HFFc6 (cell line): ENCODE measurements at regions not wholly inside any gene's neighbourhood (a gene's known extent, or its start where the extent isn't known, plus 50 kb on each side); places are given as distances from the start of the nearest gene placed in this dataset.
A peak's percentile ranks its signal among the peaks of the same experiment; 100 is the strongest.
"Not testable (repeated sequence)": the region's sequence is repeated elsewhere in the genome, so short reads cannot be mapped to it uniquely, and the experiment has no call there.

ENCODE experiments used
- DNase-seq: peaks from one replicate; pipeline ENCODE4 v3.0.0-alpha.2; 2018
- H3K27ac Mint-ChIP-seq: 2 replicates; pipeline ENCODE4 v1.8.0; 2020; ENCODE audit warnings: mild to moderate bottlenecking, mixed read lengths
- H3K27me3 Mint-ChIP-seq: 2 replicates; pipeline ENCODE4 v1.8.0; 2021; ENCODE audit warnings: mild to moderate bottlenecking, moderate library complexity, mixed read lengths; ENCODE audit not compliant: insufficient read depth
- H3K36me3 Mint-ChIP-seq: 2 replicates; pipeline ENCODE4 v1.8.0; 2021; ENCODE audit warnings: low read depth, mixed read lengths
- H3K4me1 Mint-ChIP-seq: 2 replicates; pipeline ENCODE4 v1.8.0; 2020; ENCODE audit warnings: low read depth, mixed read lengths
- H3K4me3 Mint-ChIP-seq: 2 replicates; pipeline ENCODE4 v1.8.0; 2020; ENCODE audit warnings: mild to moderate bottlenecking, moderate library complexity, mixed read lengths
- H3K9me3 Mint-ChIP-seq: 2 replicates; pipeline ENCODE4 v1.8.0; 2020; ENCODE audit warnings: mild to moderate bottlenecking, mixed read lengths
- TF ChIP-seq, protein P1 (sequence below): fragments of 200-600 bp; sonication (generic); IDR thresholded peaks from 2 replicates; pipeline ENCODE4 v1.5.0; 2021; ENCODE audit warnings: antibody characterized with exemption, mild to moderate bottlenecking

DNA sequence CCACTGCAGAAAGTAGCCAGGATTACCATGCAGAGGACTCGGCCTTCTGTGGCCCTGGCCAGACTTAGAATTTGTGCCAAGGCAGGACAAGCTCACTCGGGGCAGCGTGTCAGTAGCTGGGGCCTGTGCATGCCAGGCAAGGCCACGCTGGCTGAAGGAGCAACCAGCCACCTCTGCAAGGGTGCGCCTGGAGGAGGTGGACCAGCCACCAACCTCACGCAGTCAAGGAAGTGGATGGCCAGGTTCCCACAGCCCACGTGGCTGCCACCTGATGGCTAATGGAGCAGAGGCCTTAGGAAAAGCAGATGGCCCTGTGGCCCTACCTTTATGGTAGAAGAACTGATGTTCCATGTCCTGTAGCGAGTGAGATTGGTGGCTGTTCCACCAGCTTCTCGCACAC, 107.9 kb downstream of the CCDC74A start:
- TF ChIP-seq, protein P1, sequence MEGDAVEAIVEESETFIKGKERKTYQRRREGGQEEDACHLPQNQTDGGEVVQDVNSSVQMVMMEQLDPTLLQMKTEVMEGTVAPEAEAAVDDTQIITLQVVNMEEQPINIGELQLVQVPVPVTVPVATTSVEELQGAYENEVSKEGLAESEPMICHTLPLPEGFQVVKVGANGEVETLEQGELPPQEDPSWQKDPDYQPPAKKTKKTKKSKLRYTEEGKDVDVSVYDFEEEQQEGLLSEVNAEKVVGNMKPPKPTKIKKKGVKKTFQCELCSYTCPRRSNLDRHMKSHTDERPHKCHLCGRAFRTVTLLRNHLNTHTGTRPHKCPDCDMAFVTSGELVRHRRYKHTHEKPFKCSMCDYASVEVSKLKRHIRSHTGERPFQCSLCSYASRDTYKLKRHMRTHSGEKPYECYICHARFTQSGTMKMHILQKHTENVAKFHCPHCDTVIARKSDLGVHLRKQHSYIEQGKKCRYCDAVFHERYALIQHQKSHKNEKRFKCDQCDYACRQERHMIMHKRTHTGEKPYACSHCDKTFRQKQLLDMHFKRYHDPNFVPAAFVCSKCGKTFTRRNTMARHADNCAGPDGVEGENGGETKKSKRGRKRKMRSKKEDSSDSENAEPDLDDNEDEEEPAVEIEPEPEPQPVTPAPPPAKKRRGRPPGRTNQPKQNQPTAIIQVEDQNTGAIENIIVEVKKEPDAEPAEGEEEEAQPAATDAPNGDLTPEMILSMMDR, result no peak
- no peak overlapping the region for H3K4me3 Mint-ChIP-seq
- H3K9me3 Mint-ChIP-seq, result no peaks in the 10 kb centered on the region
- H3K27me3 Mint-ChIP-seq, result peaks cover 1% of the 10 kb centered on the region
- no peak overlapping the region for H3K27ac Mint-ChIP-seq
- H3K4me1 Mint-ChIP-seq, result peaks cover 5% of the 10 kb centered on the region
- DNase-seq, result no peak
- H3K36me3 Mint-ChIP-seq, result no peaks in the 10 kb centered on the region

DNA sequence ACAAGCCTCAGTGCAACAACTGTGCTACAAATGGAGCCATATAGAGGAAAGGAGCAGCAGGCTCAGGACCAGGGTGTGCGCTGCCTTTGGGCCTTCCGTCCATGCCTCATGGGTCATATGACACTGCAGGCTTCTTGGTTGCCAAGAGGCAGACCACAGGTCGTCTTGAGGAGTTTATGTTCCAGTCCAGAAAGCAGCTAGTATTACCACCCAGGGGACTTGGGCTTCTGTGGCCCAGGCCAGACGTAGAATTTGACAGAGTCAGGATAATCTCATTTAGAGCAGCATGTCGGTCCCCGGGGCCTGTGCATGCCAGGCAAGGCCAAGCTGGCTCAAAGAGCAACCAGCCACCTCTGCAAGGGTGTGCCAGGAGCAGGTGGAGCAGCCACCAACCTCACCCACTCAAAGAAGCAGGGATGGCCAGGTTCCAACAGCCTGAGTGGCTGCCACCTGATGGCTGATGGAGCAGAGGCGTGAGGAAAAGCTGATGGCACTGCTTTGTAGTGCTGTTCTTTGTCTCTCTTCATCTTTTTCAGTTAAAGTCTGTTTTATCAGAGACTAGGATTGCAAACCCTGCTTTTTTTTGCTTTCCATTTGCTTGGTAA, 109.1 kb downstream of the CCDC74A start:
- H3K9me3 Mint-ChIP-seq, H3K36me3 Mint-ChIP-seq, H3K27ac Mint-ChIP-seq, H3K27me3 Mint-ChIP-seq, H3K4me3 Mint-ChIP-seq, DNase-seq: not testable (repeated sequence)
- peaks cover 17% of the 10 kb centered on the region for H3K4me1 Mint-ChIP-seq

DNA sequence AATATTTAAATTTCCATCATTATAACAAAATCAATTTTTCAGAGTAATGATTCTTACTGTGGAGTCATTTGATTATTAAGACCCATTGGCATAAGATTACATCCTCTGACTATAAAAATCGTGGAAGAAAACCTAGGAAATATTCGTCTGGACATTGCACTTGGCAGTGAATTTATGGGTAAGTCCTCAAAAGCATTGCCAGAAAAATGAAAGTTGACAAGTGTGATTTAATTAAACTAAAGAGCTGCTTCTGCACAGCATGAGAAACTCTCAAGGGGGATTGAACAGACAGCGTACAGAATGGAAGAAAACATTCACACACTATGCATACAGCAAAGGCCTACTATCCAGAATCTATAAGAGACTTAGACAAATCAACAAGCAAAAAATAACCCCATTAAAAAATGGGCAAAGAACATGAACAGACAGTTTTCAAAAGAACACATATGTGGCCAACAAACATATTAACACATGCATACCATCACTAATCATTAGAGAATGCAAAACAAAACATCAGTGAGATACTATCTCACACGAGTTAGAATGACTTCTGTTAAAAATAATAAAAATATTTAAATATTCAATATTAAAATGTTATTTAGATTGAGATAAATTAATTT, 111.4 kb downstream of the CCDC74A start:
- not testable (repeated sequence) for H3K27me3 Mint-ChIP-seq, H3K36me3 Mint-ChIP-seq, H3K9me3 Mint-ChIP-seq, H3K4me3 Mint-ChIP-seq, DNase-seq, H3K27ac Mint-ChIP-seq
- peaks cover 24% of the 10 kb centered on the region for H3K4me1 Mint-ChIP-seq

DNA sequence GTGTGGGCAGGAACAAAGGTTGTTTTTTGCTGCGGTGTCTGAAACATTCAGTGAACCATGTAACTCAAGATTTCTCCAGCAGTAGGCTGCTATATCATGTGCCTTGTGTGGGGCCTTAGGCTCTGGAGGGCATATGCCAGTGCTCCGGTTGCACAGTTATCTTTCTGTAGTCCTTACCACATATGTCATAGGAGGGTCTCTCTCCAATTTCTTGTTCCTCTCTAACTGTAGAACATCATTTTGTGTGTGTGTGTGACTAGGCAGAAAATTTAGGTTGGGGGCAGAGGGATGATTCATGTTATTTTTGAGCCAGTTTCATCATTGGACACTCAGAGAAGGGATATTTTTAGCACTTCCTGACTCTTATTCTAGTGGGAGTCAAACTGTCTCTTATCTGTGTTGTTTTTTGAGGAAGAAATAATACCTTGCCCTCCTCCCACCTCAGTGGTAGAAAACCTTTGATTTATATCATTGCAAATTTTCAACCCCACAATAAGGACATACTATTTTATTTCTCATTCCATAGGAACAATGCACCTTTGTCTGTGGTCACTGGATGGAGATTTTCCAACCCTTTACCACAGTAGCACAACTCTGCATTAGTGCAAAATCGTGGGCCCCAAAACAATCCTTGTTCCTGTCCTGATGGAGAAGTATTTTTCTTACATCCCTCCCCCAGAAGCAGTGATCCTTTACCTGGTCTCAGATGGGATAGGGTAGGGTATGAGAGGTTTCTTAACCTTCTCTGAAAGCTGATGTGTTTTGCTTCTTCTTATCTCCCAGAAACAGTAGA, 113.9 kb downstream of the CCDC74A start:
- peaks cover 6% of the 10 kb centered on the region for H3K27me3 Mint-ChIP-seq
- TF ChIP-seq, protein P1, result no peak; the same call in 1 of the 2 replicates
- no peaks in the 10 kb centered on the region for H3K36me3 Mint-ChIP-seq
- peaks cover 24% of the 10 kb centered on the region for H3K4me1 Mint-ChIP-seq
- peak overlapping the region; percentile 13 for H3K4me3 Mint-ChIP-seq
- DNase-seq, result peak; percentile 50
- no peaks in the 10 kb centered on the region; the same call in 1 of the 2 replicates for H3K9me3 Mint-ChIP-seq
- peak overlapping the region; percentile 83 for H3K27ac Mint-ChIP-seq

DNA sequence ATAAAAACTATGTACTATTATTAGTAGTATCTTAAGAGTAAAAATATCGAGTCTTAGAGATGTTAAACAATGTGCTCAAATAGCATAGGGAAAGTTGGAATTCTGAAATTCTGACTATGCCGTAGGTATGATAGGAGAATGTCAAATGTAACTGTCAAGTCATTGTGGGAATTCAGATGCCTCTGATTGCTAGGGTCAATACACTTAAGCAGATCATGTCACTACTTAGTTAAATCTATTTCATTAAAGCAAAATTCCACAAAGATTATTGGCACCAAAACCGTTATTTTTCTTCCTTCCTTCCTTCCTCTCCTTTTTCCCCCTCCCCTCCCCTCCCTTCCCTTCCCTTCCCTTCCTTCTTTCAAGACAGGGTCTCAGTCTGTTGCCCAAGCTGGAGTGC, 115.5 kb downstream of the CCDC74A start:
- H3K4me1 Mint-ChIP-seq, result peaks cover 33% of the 10 kb centered on the region
- H3K9me3 Mint-ChIP-seq, DNase-seq, H3K36me3 Mint-ChIP-seq, H3K4me3 Mint-ChIP-seq, H3K27me3 Mint-ChIP-seq, H3K27ac Mint-ChIP-seq: not testable (repeated sequence)

DNA sequence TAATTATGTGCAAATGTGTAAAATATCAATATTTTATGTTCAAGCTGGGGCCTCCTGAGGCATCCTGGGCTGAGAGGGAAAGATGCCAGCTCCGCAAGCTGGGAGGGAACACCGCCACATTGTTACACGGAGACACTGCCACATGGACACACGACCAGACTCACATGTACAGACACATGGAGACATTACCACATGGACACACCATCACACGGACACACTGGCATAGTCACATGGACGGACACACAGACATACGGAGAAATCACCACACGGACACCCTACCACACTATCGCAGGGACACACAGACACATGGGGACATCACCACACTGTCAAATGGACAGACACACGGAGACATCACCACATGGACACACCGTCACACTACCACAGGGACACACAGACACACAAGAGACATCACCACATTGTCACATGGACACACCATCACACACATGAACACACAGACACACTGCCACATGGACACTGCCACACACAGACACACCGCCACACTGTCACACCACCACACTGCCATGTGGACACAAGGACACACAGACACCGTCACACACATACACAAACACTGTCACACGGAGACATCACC, 117.6 kb downstream of the CCDC74A start:
- Mint-ChIP-seq H3K27ac (no peak overlapping the region), H3K27me3 (peaks cover 15% of the 10 kb centered on the region), H3K4me3 (no peak overlapping the region), H3K36me3 (no peaks in the 10 kb centered on the region), H3K9me3 (no peaks in the 10 kb centered on the region; the same call in 1 of the 2 replicates), H3K4me1 (peaks cover 34% of the 10 kb centered on the region)
- TF ChIP-seq, protein P1, result no peak
- DNase-seq, result no peak

DNA sequence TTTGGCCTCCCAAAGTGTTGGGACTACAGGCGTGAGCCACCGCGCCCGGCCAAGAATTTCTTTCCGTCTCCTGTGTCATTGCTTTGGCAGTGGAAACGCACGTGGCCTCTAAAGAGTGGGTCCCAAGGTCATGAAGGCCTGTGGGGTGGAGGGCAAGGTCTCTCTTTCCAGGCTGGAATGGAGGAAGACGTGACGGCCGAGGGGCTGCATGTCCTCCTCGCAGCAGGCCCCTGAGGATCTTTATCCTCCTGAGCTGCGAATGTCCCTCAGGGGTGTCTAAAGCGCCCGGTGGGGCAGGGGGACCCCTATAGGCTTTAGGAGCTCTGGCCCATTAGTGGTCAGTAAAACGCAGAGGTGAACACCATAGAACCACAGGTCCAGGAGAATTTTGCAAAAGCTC, 118.5 kb downstream of the CCDC74A start:
- H3K9me3 Mint-ChIP-seq, DNase-seq, H3K36me3 Mint-ChIP-seq, H3K27ac Mint-ChIP-seq, H3K4me3 Mint-ChIP-seq: not testable (repeated sequence)
- Mint-ChIP-seq H3K4me1 (peaks cover 24% of the 10 kb centered on the region), H3K27me3 (peaks cover 15% of the 10 kb centered on the region)
